Adrenal gland (tissue), 9 donors: ENCODE measurements at regions not wholly inside any gene's neighbourhood (a gene's known extent, or its start where the extent isn't known, plus 50 kb on each side); places are given as distances from the start of the nearest gene placed in this dataset.

Source experiments
- DNase-seq, 7 donors: peaks; one replicate each; pipeline ENCODE4 v3.0.0-alpha.2; 2019 to 2020
- H3K27ac ChIP-seq, 5 donors: fragments of 200-600 bp; sonication (generic) in 4 of 5; 1 replicate in 3 of 5; 2 replicates in 2 of 5; pipeline versions ENCODE4 v1.5.1 to v1.8.0; 2016 to 2020; ENCODE audit warnings: mild to moderate bottlenecking in 1 of 5
- H3K27me3 ChIP-seq: fragments of 200-600 bp; 2 replicates; pipeline ENCODE4 v1.8.0; 2021
- H3K36me3 ChIP-seq, 2 donors: fragments of 200-600 bp; replicated peaks in 1 of 2; 1 replicate in 1 of 2; 2 replicates in 1 of 2; pipeline versions ENCODE4 v1.5.1 to v1.8.0; 2018 to 2022
- H3K4me1 ChIP-seq, 2 donors: fragments of 200-600 bp; replicated peaks in 1 of 2; 1 replicate in 1 of 2; 2 replicates in 1 of 2; pipeline versions ENCODE4 v1.5.1 to v1.8.0; 2018 to 2021
- H3K4me3 ChIP-seq, 4 donors: fragments of 200-600 bp; sonication (generic) in 3 of 4; one replicate each; pipeline ENCODE4 v1.5.1; 2016 to 2018
- H3K9me3 ChIP-seq, 3 donors: fragments of 200-600 bp; sonication (generic) in 1 of 3; replicated peaks in 1 of 3; 1 replicate in 2 of 3; 2 replicates in 1 of 3; pipeline versions ENCODE4 v1.5.1 to v1.8.0; 2016 to 2021
- CTCF ChIP-seq, 6 experiments: fragments of 450-650 bp in 4 of 6; fragments of 200-600 bp in 2 of 6; sonication (generic) in 1 of 6; IDR thresholded peaks; 1 replicate in 5 of 6; 2 replicates in 1 of 6; pipeline versions ENCODE4 v1.5.1 to v1.8.0; 2016 to 2021; ENCODE audit warnings: antibody characterized with exemption in 6 of 6, mild to moderate bottlenecking in 2 of 6, moderate library complexity in 1 of 6
- POLR2A ChIP-seq, 2 donors: fragments of 450-650 bp; IDR thresholded peaks; one replicate each; pipeline ENCODE4 v1.6.1; 2017; ENCODE audit warnings: antibody characterized with exemption in 2 of 2, mild to moderate bottlenecking in 2 of 2, moderate library complexity in 1 of 2
- WGBS, 4 donors: extraction: QIAGEN DNeasy Blood & Tissue Kit in 2 of 4; methylation state at CpG; one replicate each; pipeline versions ENCODE4 v1.1.5 to v1.1.7; 2013 to 2017; 5-methylcytosine and 5-hydroxymethylcytosine counted together
- intact Hi-C, 2 donors: fragments of 100-400 bp; cut with DNase I; formaldehyde crosslinking; loops; one replicate each; pipeline versions ENCODE4 v1.14.1 to v1.15.0; 2022 to 2023
- donor health status: healthy with polysubstance abuse.
- donor health status: Bipolar disorder and iron deficiency.
- donor health status: DM: yes; HTN: yes; CAD: no.
- donor health status: DM: no; HTN: no; CAD: no.
- donor health status: DM: no; HTN: no; CAD: no.

GRCh38 chr5:60125636-60126035 is 232.1 kb upstream of the PDE4D start:
- 84 to 92% (median 89%) methylated on average over 2 of the region's 2 CpGs for WGBS, 4 donors
- no peak for TF ChIP-seq CTCF (IDR thresholded peaks at IDR 0.05)

GRCh38 chr5:60102961-60103693 is 209.6 kb upstream of the PDE4D start:
- TF ChIP-seq POLR2A (IDR thresholded peaks at IDR 0.05) (no peak), CTCF (IDR thresholded peaks at IDR 0.05) (no peak)
- intact Hi-C loops, result no loop called here
- H3K36me3 ChIP-seq, result no peaks in the 10 kb centered on the region
- no peaks in the 10 kb centered on the region for H3K27me3 ChIP-seq
- no peak for DNase-seq
- no peak overlapping the region for H3K27ac ChIP-seq
- 71 to 75% (median 74%) methylated on average over 4 of the region's 4 CpGs for WGBS, 4 donors
- H3K9me3 ChIP-seq, result no peaks in the 10 kb centered on the region
- no peaks in the 10 kb centered on the region for H3K4me1 ChIP-seq
- no peak overlapping the region for H3K4me3 ChIP-seq

More at GRCh38 chr5:60125636-60126035, 232.1 kb upstream of the PDE4D start:
- Histone ChIP-seq H3K27ac (no peak overlapping the region), H3K4me3 (no peak overlapping the region), H3K27me3 (no peaks in the 10 kb centered on the region), H3K4me1 (no peaks in the 10 kb centered on the region), H3K9me3 (no peaks in the 10 kb centered on the region), H3K36me3 (no peaks in the 10 kb centered on the region)
- intact Hi-C loops, result no loop called here
- DNase-seq, result no peak

GRCh38 chr5:60101573-60101972 is 208.0 kb upstream of the PDE4D start:
- intact Hi-C loops, result no loop called here
- Histone ChIP-seq H3K4me3 (no peak overlapping the region), H3K9me3 (no peaks in the 10 kb centered on the region), H3K27ac (no peak overlapping the region), H3K4me1 (no peaks in the 10 kb centered on the region), H3K27me3 (no peaks in the 10 kb centered on the region), H3K36me3 (no peaks in the 10 kb centered on the region)
- no peak for DNase-seq
- WGBS, 4 donors, result 44 to 66% (median 63%) methylated on average over 1 of the region's 1 CpG
- TF ChIP-seq CTCF (IDR thresholded peaks at IDR 0.05), result no peak
- no peak for TF ChIP-seq POLR2A (IDR thresholded peaks at IDR 0.05)

- H3K4me1 ChIP-seq, result no peaks in the 10 kb centered on the region
- intact Hi-C loops, result no loop called here
- 62 to 77% (median 73%) methylated on average over 6 of the region's 6 CpGs for WGBS, 4 donors
- H3K27ac ChIP-seq, result no peak overlapping the region
- no peak for TF ChIP-seq CTCF (IDR thresholded peaks at IDR 0.05)
- no peak for TF ChIP-seq POLR2A (IDR thresholded peaks at IDR 0.05)
- H3K4me3 ChIP-seq, result no peak overlapping the region
- no peaks in the 10 kb centered on the region for H3K27me3 ChIP-seq
- no peaks in the 10 kb centered on the region for H3K9me3 ChIP-seq
- no peak for DNase-seq
- no peaks in the 10 kb centered on the region for H3K36me3 ChIP-seq
These were observed 199.3 kb upstream of the PDE4D start for GRCh38 chr5:60092671-60093422.
